ENCODE measurements at regions not wholly inside any gene's neighbourhood (a gene's known extent, or its start where the extent isn't known, plus 50 kb on each side); places are given as distances from the start of the nearest gene placed in this dataset.

DNA sequence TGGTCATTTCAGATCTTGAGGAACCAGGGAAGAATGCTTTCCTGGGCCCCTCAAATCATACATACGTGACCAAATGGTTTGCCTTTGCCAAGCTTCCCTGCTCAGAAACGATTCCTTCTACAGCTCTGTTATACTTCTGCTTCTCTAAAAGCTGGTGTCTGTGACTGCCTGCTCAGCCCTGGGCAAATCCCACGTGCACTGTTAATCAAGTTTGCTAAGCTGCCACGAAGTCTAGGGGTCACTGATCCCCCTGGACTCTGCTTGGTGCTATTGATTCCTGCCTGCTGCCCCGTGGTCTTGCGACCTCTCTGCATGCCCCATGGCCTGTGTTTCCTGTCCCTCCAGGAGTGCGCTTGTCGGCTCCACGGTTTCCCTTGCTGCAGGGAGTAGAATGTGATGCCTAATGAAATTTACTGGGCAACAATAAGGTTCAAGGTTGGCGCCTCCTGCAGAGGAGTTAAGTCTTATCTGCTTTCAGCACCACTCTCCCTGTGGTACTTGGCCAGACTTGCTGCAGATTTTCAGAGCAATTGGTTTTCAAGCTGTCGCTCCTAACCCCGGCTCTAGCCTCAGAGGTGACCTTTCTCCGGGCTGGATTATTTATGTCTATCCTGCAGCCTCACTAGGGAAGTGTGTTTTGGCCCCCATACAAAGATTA lies 201.6 kb upstream of the FZD8 start:
- peaks cover 3% of the 10 kb centered on the region for H3K27me3 Mint-ChIP-seq (ENCODE audit: low read depth, unreplicated experiment)
- Histone ChIP-seq H4K20me1 (ENCODE audit: insufficient read depth, low read length) (no peaks in the 10 kb centered on the region), H3K9ac (ENCODE audit: low read length) (no peak overlapping the region), H3K9me3 (ENCODE audit: insufficient read depth, low read depth, low read length) (no peaks in the 10 kb centered on the region), H2AFZ (ENCODE audit: low read depth, low read length) (peak overlapping the region; percentile 24), H3K79me2 (ENCODE audit: insufficient read depth, low read length) (no peaks in the 10 kb centered on the region), H3K27me3 (ENCODE audit: insufficient read depth, low read length) (no peaks in the 10 kb centered on the region), H3K4me3 (ENCODE audit: insufficient read depth, low read depth, low read length) (no peak overlapping the region), H3K36me3 (ENCODE audit: insufficient read depth, low read length) (no peaks in the 10 kb centered on the region), H3K27ac (ENCODE audit: low read depth, low read length) (no peak overlapping the region), H3K4me2 (ENCODE audit: low read length) (no peak overlapping the region), H3K4me1 (ENCODE audit: insufficient read depth, low read length) (no peaks in the 10 kb centered on the region)
- FAIRE-seq (no peak), DNase-seq (ENCODE audit: low read depth) (no peak)
- no peaks in the 10 kb centered on the region for H3K4me1 Mint-ChIP-seq (ENCODE audit: low read depth, unreplicated experiment)
- H3K27ac Mint-ChIP-seq (ENCODE audit: unreplicated experiment): peak overlapping the region; percentile 2
- TF ChIP-seq, protein P1, sequence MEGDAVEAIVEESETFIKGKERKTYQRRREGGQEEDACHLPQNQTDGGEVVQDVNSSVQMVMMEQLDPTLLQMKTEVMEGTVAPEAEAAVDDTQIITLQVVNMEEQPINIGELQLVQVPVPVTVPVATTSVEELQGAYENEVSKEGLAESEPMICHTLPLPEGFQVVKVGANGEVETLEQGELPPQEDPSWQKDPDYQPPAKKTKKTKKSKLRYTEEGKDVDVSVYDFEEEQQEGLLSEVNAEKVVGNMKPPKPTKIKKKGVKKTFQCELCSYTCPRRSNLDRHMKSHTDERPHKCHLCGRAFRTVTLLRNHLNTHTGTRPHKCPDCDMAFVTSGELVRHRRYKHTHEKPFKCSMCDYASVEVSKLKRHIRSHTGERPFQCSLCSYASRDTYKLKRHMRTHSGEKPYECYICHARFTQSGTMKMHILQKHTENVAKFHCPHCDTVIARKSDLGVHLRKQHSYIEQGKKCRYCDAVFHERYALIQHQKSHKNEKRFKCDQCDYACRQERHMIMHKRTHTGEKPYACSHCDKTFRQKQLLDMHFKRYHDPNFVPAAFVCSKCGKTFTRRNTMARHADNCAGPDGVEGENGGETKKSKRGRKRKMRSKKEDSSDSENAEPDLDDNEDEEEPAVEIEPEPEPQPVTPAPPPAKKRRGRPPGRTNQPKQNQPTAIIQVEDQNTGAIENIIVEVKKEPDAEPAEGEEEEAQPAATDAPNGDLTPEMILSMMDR (IDR thresholded peaks at IDR 0.05; ENCODE audit: insufficient read depth, low read depth, low read length): no peak
- TF ChIP-seq EZH2 (IDR thresholded peaks at IDR 0.05; ENCODE audit: insufficient read depth, low read length): no peak
- H3K36me3 Mint-ChIP-seq (ENCODE audit: low read depth, unreplicated experiment): no peaks in the 10 kb centered on the region
- H3K9me3 Mint-ChIP-seq (ENCODE audit: unreplicated experiment): no peaks in the 10 kb centered on the region
- H3K4me3 Mint-ChIP-seq (ENCODE audit: unreplicated experiment): no peak overlapping the region

- Histone ChIP-seq H3K79me2 (ENCODE audit: insufficient read depth, low read length) (no peaks in the 10 kb centered on the region), H3K4me3 (ENCODE audit: insufficient read depth, low read depth, low read length) (no peak overlapping the region), H4K20me1 (ENCODE audit: insufficient read depth, low read length) (no peaks in the 10 kb centered on the region), H3K9me3 (ENCODE audit: insufficient read depth, low read depth, low read length) (no peaks in the 10 kb centered on the region), H2AFZ (ENCODE audit: low read depth, low read length) (no peak overlapping the region), H3K4me1 (ENCODE audit: insufficient read depth, low read length) (no peaks in the 10 kb centered on the region), H3K9ac (ENCODE audit: low read length) (no peak overlapping the region), H3K27ac (ENCODE audit: low read depth, low read length) (no peak overlapping the region), H3K4me2 (ENCODE audit: low read length) (no peak overlapping the region), H3K36me3 (ENCODE audit: insufficient read depth, low read length) (no peaks in the 10 kb centered on the region), H3K27me3 (ENCODE audit: insufficient read depth, low read length) (no peaks in the 10 kb centered on the region)
- Mint-ChIP-seq H3K27me3 (ENCODE audit: low read depth, unreplicated experiment) (peaks cover 4% of the 10 kb centered on the region), H3K4me3 (ENCODE audit: unreplicated experiment) (no peak overlapping the region), H3K36me3 (ENCODE audit: low read depth, unreplicated experiment) (no peaks in the 10 kb centered on the region), H3K4me1 (ENCODE audit: low read depth, unreplicated experiment) (no peaks in the 10 kb centered on the region), H3K27ac (ENCODE audit: unreplicated experiment) (no peak overlapping the region), H3K9me3 (ENCODE audit: unreplicated experiment) (no peaks in the 10 kb centered on the region)
- no peak for TF ChIP-seq EZH2 (IDR thresholded peaks at IDR 0.05; ENCODE audit: insufficient read depth, low read length)
- TF ChIP-seq, protein P1 (IDR thresholded peaks at IDR 0.05; ENCODE audit: insufficient read depth, low read depth, low read length): no peak
- FAIRE-seq (no peak), DNase-seq (ENCODE audit: low read depth) (no peak)
These were observed 196.0 kb upstream of the FZD8 start for GRCh38 chr10:35838054-35838453.

DNA sequence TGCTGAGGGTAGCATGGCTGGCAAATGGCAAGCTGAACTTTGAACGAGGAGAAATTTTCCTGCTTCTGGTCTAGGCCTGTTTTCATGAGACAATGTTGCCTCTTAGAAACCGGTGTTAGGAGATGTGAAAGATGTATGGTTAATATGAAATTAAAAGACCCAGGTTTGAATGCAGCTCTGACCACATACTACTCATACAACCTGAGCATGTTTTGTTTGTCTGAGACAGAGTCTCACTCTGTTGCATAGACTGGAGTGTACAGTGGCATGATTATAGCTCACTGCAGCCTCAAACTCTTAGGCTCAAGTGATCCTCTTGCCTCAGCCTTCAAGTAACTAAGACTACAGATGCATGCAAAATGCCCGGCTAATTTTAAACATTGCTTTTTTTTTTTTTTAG lies 193.4 kb upstream of the FZD8 start:
- peaks cover 4% of the 10 kb centered on the region for H3K27me3 Mint-ChIP-seq (ENCODE audit: low read depth, unreplicated experiment)
- Histone ChIP-seq H2AFZ (ENCODE audit: low read depth, low read length) (no peak overlapping the region), H3K36me3 (ENCODE audit: insufficient read depth, low read length) (no peaks in the 10 kb centered on the region), H3K4me2 (ENCODE audit: low read length) (no peak overlapping the region), H3K4me3 (ENCODE audit: insufficient read depth, low read depth, low read length) (no peak overlapping the region), H3K9me3 (ENCODE audit: insufficient read depth, low read depth, low read length) (no peaks in the 10 kb centered on the region), H3K27ac (ENCODE audit: low read depth, low read length) (no peak overlapping the region), H3K27me3 (ENCODE audit: insufficient read depth, low read length) (no peaks in the 10 kb centered on the region), H3K4me1 (ENCODE audit: insufficient read depth, low read length) (no peaks in the 10 kb centered on the region), H3K9ac (ENCODE audit: low read length) (no peak overlapping the region), H4K20me1 (ENCODE audit: insufficient read depth, low read length) (no peaks in the 10 kb centered on the region), H3K79me2 (ENCODE audit: insufficient read depth, low read length) (no peaks in the 10 kb centered on the region)
- H3K27ac Mint-ChIP-seq (ENCODE audit: unreplicated experiment): no peak overlapping the region
- no peak for TF ChIP-seq EZH2 (IDR thresholded peaks at IDR 0.05; ENCODE audit: insufficient read depth, low read length)
- TF ChIP-seq, protein P1 (IDR thresholded peaks at IDR 0.05; ENCODE audit: insufficient read depth, low read depth, low read length): no peak
- H3K9me3 Mint-ChIP-seq (ENCODE audit: unreplicated experiment): no peaks in the 10 kb centered on the region
- H3K4me1 Mint-ChIP-seq (ENCODE audit: low read depth, unreplicated experiment): no peaks in the 10 kb centered on the region
- no peak for FAIRE-seq
- H3K4me3 Mint-ChIP-seq (ENCODE audit: unreplicated experiment): no peak overlapping the region
- DNase-seq (ENCODE audit: low read depth): no peak
- H3K36me3 Mint-ChIP-seq (ENCODE audit: low read depth, unreplicated experiment): no peaks in the 10 kb centered on the region

Data from astrocyte (in vitro differentiated cells and primary cell).